Epidermal melanocyte (primary cell): ENCODE measurements at regions not wholly inside any gene's neighbourhood (a gene's known extent, or its start where the extent isn't known, plus 50 kb on each side); places are given as distances from the start of the nearest gene placed in this dataset.

Experiments used
- DNase-seq: peaks from one replicate; pipeline ENCODE4 v3.0.0; 2011; ENCODE audit warnings: low spot score; ENCODE audit not compliant: insufficient read length

GRCh38 chr6:167441715-167442206 is 116.9 kb downstream of the TTLL2 start:
- no peak for DNase-seq

GRCh38 chr6:167442245-167442644 is 117.4 kb downstream of the TTLL2 start:
- no peak for DNase-seq

GRCh38 chr6:167442796-167443680 is 118.2 kb downstream of the TTLL2 start:
- no peak for DNase-seq

DNA sequence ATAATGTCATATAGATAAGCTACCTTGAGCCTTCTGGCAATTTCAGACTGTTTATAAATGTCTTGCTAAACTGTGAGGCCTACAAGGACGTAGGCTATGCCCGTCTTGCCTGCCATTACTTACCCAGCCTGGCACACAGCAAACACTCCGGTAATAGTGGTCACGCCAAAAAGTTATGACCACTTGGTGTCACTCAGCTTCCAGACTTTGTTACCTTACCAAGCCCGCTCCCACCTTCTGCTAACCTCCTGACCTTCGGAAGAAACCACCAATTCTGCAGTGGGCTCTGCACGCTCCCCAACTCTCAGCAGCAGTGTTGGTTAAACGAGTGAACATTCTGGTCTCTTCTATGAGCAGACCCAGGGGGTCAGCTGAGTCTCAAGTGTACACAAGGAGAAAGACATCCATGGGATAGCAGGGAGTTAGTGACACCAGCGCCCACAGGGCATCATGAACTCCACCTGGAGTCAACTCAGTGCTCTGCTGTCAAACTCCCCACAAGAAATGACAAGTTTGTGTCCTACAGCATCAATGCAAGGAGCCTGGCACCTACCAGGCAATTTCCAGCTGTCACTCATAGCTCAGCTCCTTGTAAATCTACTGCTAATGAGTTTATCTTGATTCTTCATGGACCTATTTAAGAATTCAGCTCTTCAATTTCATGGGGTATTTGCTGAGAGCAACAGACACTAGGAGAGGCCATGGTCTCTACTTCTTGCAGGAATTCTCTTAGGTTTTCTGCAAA is 119.9 kb downstream of the TTLL2 start:
- no peak for DNase-seq

DNA sequence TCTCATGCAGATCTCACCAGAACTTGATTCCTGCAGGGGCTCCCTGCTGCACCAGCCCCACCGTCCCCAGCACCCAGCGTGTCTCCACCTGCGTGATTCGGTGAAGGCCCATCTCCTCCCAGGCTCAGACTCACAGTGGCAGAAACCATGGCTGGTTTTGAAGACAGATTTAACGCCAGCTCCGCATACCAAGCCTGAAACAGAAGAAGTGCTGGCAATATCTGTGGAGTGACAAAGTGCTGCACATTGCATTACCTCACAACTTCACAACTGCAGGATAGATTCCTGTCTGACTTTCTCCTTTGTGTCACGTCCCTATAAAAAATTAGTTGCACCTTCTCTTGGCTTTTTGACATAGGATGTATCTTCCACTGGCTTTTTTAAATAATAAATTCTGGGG is 120.7 kb downstream of the TTLL2 start:
- no peak for DNase-seq

DNA sequence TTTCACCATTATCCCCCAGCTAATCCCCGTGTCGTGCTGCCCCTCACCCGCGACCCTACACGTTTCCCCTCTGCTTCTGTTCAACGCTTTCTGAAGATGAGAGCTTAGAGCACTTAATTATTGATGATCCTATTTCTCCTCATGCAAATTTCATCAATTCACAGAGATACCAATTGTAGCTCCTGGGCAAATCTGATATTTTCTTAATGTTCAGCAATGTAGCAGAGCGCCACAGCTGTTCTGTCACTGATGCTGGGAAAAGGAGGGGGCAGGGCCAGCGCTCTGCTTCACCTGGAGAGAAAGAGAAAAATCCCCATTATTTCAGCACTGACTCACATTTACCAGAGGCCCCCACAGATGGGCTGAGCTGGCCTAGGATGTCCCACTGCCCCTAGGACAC is 121.2 kb downstream of the TTLL2 start:
- no peak for DNase-seq

DNA sequence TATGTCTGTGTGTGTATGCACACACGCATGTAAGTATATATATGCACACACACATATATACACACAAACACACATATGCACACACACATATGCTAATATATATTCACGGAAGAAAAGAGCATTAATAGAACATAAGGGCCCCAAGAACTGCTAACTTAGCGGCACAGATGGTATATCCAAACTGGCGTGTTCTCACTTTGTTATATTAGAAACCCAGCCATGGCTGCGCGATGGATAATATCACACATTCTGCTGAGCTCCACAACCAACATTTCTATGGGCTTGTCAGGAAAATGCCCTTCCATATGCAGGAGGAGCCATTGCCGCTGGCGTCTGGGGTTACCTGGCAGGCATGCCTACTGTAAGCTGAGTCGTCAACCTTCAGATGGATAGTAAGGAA is 122.1 kb downstream of the TTLL2 start:
- DNase-seq = no peak

GRCh38 chr6:167448378-167448777 is 123.5 kb downstream of the TTLL2 start:
- no peak for DNase-seq

- DNase-seq = no peak
Observed at GRCh38 chr6:167449094-167449861, 124.4 kb downstream of the TTLL2 start.

- DNase-seq = no peak
Observed at GRCh38 chr6:167450626-167451025, 125.7 kb downstream of the TTLL2 start.

DNA sequence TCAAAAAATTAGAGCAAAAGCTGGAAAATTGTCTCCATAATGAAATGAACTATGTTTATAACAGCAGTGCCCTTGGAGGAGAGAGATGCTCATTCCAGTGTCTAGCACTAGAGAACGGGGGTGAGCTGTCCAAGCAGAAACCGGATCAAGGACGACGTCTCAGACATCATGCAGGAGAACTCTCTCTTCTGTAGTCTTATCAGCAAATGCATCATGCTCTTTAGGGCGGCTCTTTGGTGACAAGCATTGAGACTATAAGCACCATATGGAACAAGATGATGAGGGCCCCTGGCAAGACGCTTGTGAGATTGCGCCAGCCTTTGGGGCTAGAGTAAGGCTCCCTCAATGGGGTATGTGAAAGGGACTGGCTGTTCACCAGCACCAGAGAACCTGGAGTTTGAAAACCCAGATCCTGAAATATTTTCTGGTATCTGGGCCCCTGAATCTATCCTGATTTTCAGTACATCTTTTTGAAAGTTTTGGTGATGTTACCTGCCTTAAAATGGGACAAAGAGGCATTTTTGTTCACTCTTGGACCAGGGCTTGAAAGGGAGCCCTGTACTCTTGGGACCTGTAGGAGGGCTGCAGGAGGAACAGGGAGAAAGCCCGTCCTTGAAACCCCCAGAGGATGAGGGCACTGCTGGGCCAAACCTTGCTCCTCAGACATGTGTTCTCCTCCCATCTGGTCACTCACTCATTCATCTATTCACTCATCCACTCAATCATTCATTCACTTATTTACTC is 127.6 kb downstream of the TTLL2 start:
- DNase-seq = no peak

DNA sequence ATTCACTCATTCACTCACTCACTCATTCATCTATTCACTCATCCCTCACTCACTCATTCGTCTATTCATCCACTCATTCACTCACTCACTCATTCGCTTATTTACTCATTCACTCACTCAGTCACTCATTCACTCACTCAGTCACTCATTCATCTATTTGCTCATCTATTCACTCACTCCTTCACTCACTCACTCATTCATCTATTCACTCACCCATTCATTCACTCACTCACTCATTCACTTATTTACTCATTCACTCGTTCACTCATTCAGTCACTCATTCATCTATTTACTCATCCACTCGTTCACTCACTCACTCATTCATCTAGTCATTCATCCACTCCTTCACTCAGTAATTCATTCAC is 128.2 kb downstream of the TTLL2 start:
- no peak for DNase-seq

- no peak for DNase-seq
Observed at GRCh38 chr6:167454003-167454402, 129.1 kb downstream of the TTLL2 start.

- no peak for DNase-seq
Observed at GRCh38 chr6:167455371-167455770, 130.5 kb downstream of the TTLL2 start.

GRCh38 chr6:167462514-167463312 is 137.8 kb downstream of the TTLL2 start:
- no peak for DNase-seq

DNA sequence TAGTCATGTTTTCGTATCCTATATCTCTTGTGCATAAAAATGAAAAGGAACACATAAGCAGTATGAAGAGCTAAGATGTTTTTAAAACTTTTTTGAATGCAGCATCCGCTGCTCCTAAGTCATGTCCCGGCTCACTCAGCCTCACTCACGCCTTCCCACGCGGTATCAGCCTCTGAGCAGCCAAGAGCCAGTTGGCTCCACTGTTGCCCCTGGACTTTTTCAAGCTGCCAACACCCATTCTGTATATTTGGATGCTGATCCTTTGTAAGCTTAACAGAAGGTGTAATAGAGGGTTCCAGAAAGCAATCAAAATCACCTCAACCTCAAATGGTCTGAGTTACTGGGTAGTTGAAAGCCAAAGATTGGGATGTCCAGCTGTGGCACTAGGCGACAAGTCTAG is 139.3 kb downstream of the TTLL2 start:
- no peak for DNase-seq

GRCh38 chr6:167465482-167465881 is 140.6 kb downstream of the TTLL2 start:
- DNase-seq = no peak

GRCh38 chr6:167467282-167467681 is 142.4 kb downstream of the TTLL2 start:
- DNase-seq = no peak

DNA sequence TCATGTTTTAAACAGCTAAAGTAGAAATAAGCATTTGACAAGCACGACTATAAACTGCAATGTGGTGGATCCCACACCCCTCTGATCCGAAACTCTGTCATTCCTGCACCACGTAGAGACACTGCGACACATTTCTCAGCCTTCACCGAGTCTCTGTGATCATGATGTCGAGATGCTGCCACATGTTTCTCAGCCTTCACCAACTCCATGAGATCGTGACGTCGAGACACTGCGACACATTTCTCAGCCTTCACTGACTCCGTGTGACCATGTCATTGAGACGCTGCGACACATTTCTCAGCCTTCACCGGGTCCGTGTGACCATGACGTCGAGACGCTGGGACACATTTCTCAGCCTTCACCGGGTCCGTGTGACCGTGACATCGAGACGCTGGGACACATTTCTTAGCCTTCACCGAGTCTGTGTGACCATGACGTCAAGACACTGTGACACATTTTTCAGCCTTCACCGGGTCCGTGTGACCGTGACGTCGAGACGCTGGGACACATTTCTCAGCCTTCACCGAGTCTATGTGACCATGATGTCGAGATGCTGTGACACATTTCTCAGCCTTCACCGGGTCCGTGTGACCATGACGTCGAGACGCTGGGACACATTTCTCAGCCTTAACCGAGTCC is 143.0 kb downstream of the TTLL2 start:
- DNase-seq = no peak

- no peak for DNase-seq
Observed at GRCh38 chr6:167469101-167469500, 144.2 kb downstream of the TTLL2 start.
